ENCODE measurements at regions not wholly inside any gene's neighbourhood (a gene's known extent, or its start where the extent isn't known, plus 50 kb on each side); places are given as distances from the start of the nearest gene placed in this dataset.

GRCh38 chr12:13870255-13870654 lies 111.1 kb downstream of the GRIN2B start:
- Histone ChIP-seq H3K27ac (no peak overlapping the region), H3K9ac (ENCODE audit: low read depth in 2 of 2, low read length in 2 of 2) (no peak overlapping the region), H3K9me3 (no peaks in the 10 kb centered on the region), H3K36me3 (no peaks in the 10 kb centered on the region), H3K4me1 (no peaks in the 10 kb centered on the region), H3K4me3 (no peak overlapping the region), H3K27me3 (no peaks in the 10 kb centered on the region)
- no peak for DNase-seq
- TF ChIP-seq, protein P1, sequence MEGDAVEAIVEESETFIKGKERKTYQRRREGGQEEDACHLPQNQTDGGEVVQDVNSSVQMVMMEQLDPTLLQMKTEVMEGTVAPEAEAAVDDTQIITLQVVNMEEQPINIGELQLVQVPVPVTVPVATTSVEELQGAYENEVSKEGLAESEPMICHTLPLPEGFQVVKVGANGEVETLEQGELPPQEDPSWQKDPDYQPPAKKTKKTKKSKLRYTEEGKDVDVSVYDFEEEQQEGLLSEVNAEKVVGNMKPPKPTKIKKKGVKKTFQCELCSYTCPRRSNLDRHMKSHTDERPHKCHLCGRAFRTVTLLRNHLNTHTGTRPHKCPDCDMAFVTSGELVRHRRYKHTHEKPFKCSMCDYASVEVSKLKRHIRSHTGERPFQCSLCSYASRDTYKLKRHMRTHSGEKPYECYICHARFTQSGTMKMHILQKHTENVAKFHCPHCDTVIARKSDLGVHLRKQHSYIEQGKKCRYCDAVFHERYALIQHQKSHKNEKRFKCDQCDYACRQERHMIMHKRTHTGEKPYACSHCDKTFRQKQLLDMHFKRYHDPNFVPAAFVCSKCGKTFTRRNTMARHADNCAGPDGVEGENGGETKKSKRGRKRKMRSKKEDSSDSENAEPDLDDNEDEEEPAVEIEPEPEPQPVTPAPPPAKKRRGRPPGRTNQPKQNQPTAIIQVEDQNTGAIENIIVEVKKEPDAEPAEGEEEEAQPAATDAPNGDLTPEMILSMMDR (IDR thresholded peaks at IDR 0.05): no peak
- intact Hi-C loops (cut with DNase I): no loop called here

DNA sequence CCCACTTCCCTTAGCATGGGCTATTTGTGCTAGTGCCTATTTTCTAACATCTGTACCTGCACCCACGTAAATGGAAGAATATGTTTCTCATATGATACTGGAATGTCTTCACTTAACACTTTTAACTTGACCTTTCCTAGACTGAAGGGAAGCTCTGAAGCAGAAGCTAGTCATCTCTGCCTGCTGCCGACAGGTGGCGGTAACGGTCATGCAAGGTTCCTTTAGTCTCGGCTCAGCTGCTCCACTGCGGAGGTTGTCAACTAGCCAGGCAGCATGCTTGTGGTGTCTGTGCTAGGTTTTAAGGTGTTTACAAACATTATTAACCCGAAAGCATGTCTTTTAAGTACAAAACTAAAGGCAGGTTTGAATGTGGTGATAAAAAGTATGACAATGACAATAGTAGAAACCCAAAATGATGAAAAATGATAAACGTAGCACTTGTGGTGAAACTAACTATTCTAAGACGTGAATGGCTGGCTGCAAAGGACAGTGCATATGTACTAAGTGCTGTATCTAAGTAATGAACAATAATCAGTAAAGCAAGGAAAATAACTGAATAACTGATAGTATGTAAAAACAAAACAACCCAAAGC lies 117.2 kb downstream of the GRIN2B start:
- Histone ChIP-seq H3K4me3 (no peak overlapping the region), H3K9ac (ENCODE audit: low read depth in 2 of 2, low read length in 2 of 2) (no peak overlapping the region), H3K9me3 (no peaks in the 10 kb centered on the region), H3K4me1 (no peaks in the 10 kb centered on the region), H3K36me3 (no peaks in the 10 kb centered on the region), H3K27me3 (no peaks in the 10 kb centered on the region), H3K27ac (no peak overlapping the region)
- peak; percentile 78 for DNase-seq
- TF ChIP-seq, protein P1 (IDR thresholded peaks at IDR 0.05): peak; percentile 84
- intact Hi-C loops (cut with DNase I): loop anchor here (2.0 kb wide), 1 partner anchor 303 kb away; no protein-coding TSS in a partner anchor

GRCh38 chr12:13857750-13858149 lies 123.7 kb downstream of the GRIN2B start:
- no peaks in the 10 kb centered on the region for H3K9me3 ChIP-seq
- H3K4me1 ChIP-seq: no peaks in the 10 kb centered on the region
- H3K4me3 ChIP-seq: no peak overlapping the region
- H3K27ac ChIP-seq: no peak overlapping the region
- TF ChIP-seq, protein P1 (IDR thresholded peaks at IDR 0.05): no peak
- no peak for DNase-seq
- no peaks in the 10 kb centered on the region for H3K36me3 ChIP-seq
- intact Hi-C loops (cut with DNase I): no loop called here
- H3K9ac ChIP-seq (ENCODE audit: low read depth in 2 of 2, low read length in 2 of 2): no peak overlapping the region
- no peaks in the 10 kb centered on the region for H3K27me3 ChIP-seq

DNA sequence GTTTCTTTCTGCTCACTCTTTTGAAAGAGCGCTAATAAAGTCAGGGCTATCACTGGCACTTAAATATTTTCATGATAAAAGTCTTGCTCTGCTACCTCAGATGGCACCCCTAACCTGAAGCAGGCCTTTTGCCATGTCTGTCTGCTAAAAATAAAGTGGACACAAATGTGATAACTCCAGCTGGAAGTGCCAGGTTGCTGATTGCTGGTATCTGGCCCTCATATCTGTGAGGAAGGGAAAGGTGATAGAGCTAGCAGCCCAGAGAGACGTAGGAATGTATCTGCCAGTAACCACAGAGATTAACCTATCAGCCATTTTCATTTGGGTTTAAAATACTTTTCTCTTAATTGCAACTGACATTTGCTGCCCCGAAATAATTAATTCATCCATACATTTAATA lies 127.9 kb downstream of the GRIN2B start:
- Histone ChIP-seq H3K9me3 (no peaks in the 10 kb centered on the region), H3K36me3 (no peaks in the 10 kb centered on the region), H3K27ac (no peak overlapping the region), H3K27me3 (no peaks in the 10 kb centered on the region), H3K4me1 (no peaks in the 10 kb centered on the region), H3K9ac (ENCODE audit: low read depth in 2 of 2, low read length in 2 of 2) (no peak overlapping the region), H3K4me3 (no peak overlapping the region)
- DNase-seq: no peak
- intact Hi-C loops (cut with DNase I): no loop called here
- TF ChIP-seq, protein P1 (IDR thresholded peaks at IDR 0.05): no peak

- H3K27me3 ChIP-seq: no peaks in the 10 kb centered on the region
- H3K4me3 ChIP-seq: no peak overlapping the region
- DNase-seq: no peak
- no peak overlapping the region for H3K9ac ChIP-seq (ENCODE audit: low read depth in 2 of 2, low read length in 2 of 2)
- H3K36me3 ChIP-seq: no peaks in the 10 kb centered on the region
- H3K4me1 ChIP-seq: no peaks in the 10 kb centered on the region
- intact Hi-C loops (cut with DNase I): no loop called here
- no peak overlapping the region for H3K27ac ChIP-seq
- TF ChIP-seq, protein P1 (IDR thresholded peaks at IDR 0.05): no peak
- no peaks in the 10 kb centered on the region for H3K9me3 ChIP-seq
Measured at GRCh38 chr12:13851828-13852227, 129.6 kb downstream of the GRIN2B start.

Measured in colonic mucosa (tissue), 4 donors.